Neuronal stem cell (in vitro differentiated cells): ENCODE measurements at regions not wholly inside any gene's neighbourhood (a gene's known extent, or its start where the extent isn't known, plus 50 kb on each side); places are given as distances from the start of the nearest gene placed in this dataset.

ENCODE experiments used
- DNase-seq: peaks from one replicate; pipeline ENCODE4 v3.0.0-alpha.2; 2013; ENCODE audit warnings: low spot score
- H2AFZ ChIP-seq: one replicate; pipeline ENCODE4 v1.6.1; 2013; ENCODE audit warnings: mild to moderate bottlenecking, low read length, inconsistent platforms
- H2AK5ac ChIP-seq: 2 replicates; pipeline ENCODE4 v1.6.1; 2013; ENCODE audit warnings: low read depth, mild to moderate bottlenecking, inconsistent platforms, low read length, moderate library complexity, mixed read lengths
- H2BK120ac ChIP-seq: 2 replicates; pipeline ENCODE4 v1.6.1; 2013; ENCODE audit warnings: low read depth, mild to moderate bottlenecking, inconsistent platforms, low read length, moderate library complexity, mixed read lengths
- H2BK12ac ChIP-seq: one replicate; pipeline ENCODE4 v1.6.1; 2013; ENCODE audit warnings: low read length, inconsistent platforms
- H2BK15ac ChIP-seq: 2 replicates; pipeline ENCODE4 v1.6.1; 2013; ENCODE audit warnings: mild to moderate bottlenecking, low read length, inconsistent platforms, mixed read lengths
- H2BK5ac ChIP-seq: one replicate; pipeline ENCODE4 v1.6.1; 2013; ENCODE audit warnings: inconsistent platforms, mild to moderate bottlenecking, low read length, moderate library complexity
- H3K14ac ChIP-seq: one replicate; pipeline ENCODE4 v1.6.1; 2013; ENCODE audit warnings: low read length, inconsistent platforms
- H3K18ac ChIP-seq: 2 replicates; pipeline ENCODE4 v1.6.1; 2013; ENCODE audit warnings: low read length, inconsistent platforms
- H3K23ac ChIP-seq: 2 replicates; pipeline ENCODE4 v1.6.1; 2013; ENCODE audit warnings: low read depth, mild to moderate bottlenecking, mixed read lengths, low read length, inconsistent platforms; ENCODE audit not compliant: poor library complexity
- H3K27ac ChIP-seq: replicated peaks from 3 replicates; pipeline ENCODE4 v1.5.1; 2013; ENCODE audit warnings: low read length, inconsistent platforms
- H3K27me3 ChIP-seq, 3 experiments: 2 replicates each; pipeline ENCODE4 v1.6.1; 2013; ENCODE audit warnings: low read length in 3 of 3, mild to moderate bottlenecking in 2 of 3, inconsistent platforms in 1 of 3, low read depth in 1 of 3, mixed read lengths in 1 of 3, moderate library complexity in 1 of 3; ENCODE audit not compliant: control insufficient read depth in 3 of 3, insufficient read depth in 3 of 3
- H3K36me3 ChIP-seq, 2 donors: replicated peaks in 1 of 2; 2 replicates each; pipeline ENCODE4 v1.6.1; 2013; ENCODE audit warnings: low read length in 2 of 2; ENCODE audit not compliant: control insufficient read depth in 2 of 2, insufficient read depth in 2 of 2
- H3K4ac ChIP-seq: 2 replicates; pipeline ENCODE4 v1.6.1; 2013; ENCODE audit warnings: inconsistent platforms, mild to moderate bottlenecking, low read length, moderate library complexity
- H3K4me1 ChIP-seq, 2 donors: 1 replicate in 1 of 2; 2 replicates in 1 of 2; pipeline ENCODE4 v1.6.1; 2013; ENCODE audit warnings: low read length in 2 of 2, low read depth in 1 of 2; ENCODE audit not compliant: control insufficient read depth in 2 of 2, insufficient read depth in 1 of 2
- H3K4me2 ChIP-seq: one replicate; pipeline ENCODE4 v1.6.1; 2013; ENCODE audit warnings: mild to moderate bottlenecking, low read length, inconsistent platforms; ENCODE audit not compliant: insufficient read depth, poor library complexity, severe bottlenecking
- H3K4me3 ChIP-seq, 2 donors: 2 replicates each; pipeline ENCODE4 v1.5.1; 2013; ENCODE audit warnings: low read length in 2 of 2, mild to moderate bottlenecking in 2 of 2, inconsistent platforms in 1 of 2, moderate library complexity in 1 of 2
- H3K79me1 ChIP-seq: one replicate; pipeline ENCODE4 v1.6.1; 2013; ENCODE audit warnings: low read depth, mild to moderate bottlenecking, inconsistent platforms, low read length, moderate library complexity
- H3K9ac ChIP-seq: one replicate; pipeline ENCODE4 v1.6.1; 2013; ENCODE audit warnings: mild to moderate bottlenecking, low read depth, low read length, inconsistent platforms; ENCODE audit not compliant: poor library complexity
- H3K9me3 ChIP-seq, 2 donors: replicated peaks in 1 of 2; 2 replicates each; pipeline versions ENCODE3 to v1.6.1; 2013; ENCODE audit warnings: low read length in 2 of 2, mild to moderate bottlenecking in 2 of 2, inconsistent platforms in 1 of 2, low read depth in 1 of 2, mixed read lengths in 1 of 2, moderate library complexity in 1 of 2; ENCODE audit not compliant: control insufficient read depth in 2 of 2, insufficient read depth in 1 of 2
- H4K8ac ChIP-seq: one replicate; pipeline ENCODE4 v1.6.1; 2013; ENCODE audit warnings: low read depth, mild to moderate bottlenecking, inconsistent platforms, low read length, moderate library complexity
- H4K91ac ChIP-seq: one replicate; pipeline ENCODE4 v1.6.1; 2013; ENCODE audit warnings: low read length, low read depth, mild to moderate bottlenecking, inconsistent platforms; ENCODE audit not compliant: poor library complexity
- WGBS, 2 donors: extraction: QIAGEN DNeasy Blood & Tissue Kit; methylation state at CpG; one replicate each; pipeline ENCODE4 v1.1.7; 2013; ENCODE audit warnings: missing lambda C conversion rate in 2 of 2, mixed read lengths in 1 of 2; ENCODE audit not compliant: insufficient read length in 2 of 2, insufficient replicate concordance in 1 of 2; ENCODE audit errors: extremely low coverage in 2 of 2; 5-methylcytosine and 5-hydroxymethylcytosine counted together

DNA sequence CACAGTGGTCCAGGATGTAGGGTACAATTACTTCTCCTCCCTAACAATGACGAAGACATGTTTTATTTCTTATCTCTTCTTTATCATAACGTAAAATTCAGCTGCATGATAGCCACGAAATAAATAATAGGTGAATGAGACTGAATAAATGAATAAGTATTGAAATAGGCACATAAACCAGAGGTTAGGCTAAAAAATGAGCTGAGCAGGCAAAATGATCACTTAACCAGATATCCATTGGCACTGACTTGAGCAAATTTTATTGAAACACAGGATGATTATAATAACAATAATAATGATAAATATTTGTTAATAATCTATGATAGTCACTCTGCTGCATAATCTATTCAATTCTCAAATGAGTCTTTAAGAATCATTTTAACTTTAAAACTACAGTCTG, 506.9 kb upstream of the ZNF804A start:
- no peaks in the 10 kb centered on the region for H3K79me1 ChIP-seq
- no peak overlapping the region for H4K8ac ChIP-seq
- no peak overlapping the region for H3K27ac ChIP-seq
- no peaks in the 10 kb centered on the region for H3K36me3 ChIP-seq
- DNase-seq, result no peak
- no peak overlapping the region for H3K9ac ChIP-seq
- H2BK5ac ChIP-seq, result no peak overlapping the region
- no peak overlapping the region for H2AFZ ChIP-seq
- no CpG with 5 or more reads among the region's 3 CpGs for WGBS, 2 donors
- H3K4me1 ChIP-seq, result no peaks in the 10 kb centered on the region
- H3K27me3 ChIP-seq, result no peaks in the 10 kb centered on the region
- no peak overlapping the region for H3K23ac ChIP-seq
- no peak overlapping the region for H2AK5ac ChIP-seq
- no peak overlapping the region for H3K4ac ChIP-seq
- H2BK15ac ChIP-seq, result no peak overlapping the region
- no peak overlapping the region for H3K4me3 ChIP-seq
- no peak overlapping the region for H3K4me2 ChIP-seq
- no peak overlapping the region for H2BK12ac ChIP-seq
- no peak overlapping the region for H2BK120ac ChIP-seq
- no peak overlapping the region for H3K18ac ChIP-seq
- no peak overlapping the region for H3K14ac ChIP-seq
- no peaks in the 10 kb centered on the region for H3K9me3 ChIP-seq
- no peak overlapping the region for H4K91ac ChIP-seq

DNA sequence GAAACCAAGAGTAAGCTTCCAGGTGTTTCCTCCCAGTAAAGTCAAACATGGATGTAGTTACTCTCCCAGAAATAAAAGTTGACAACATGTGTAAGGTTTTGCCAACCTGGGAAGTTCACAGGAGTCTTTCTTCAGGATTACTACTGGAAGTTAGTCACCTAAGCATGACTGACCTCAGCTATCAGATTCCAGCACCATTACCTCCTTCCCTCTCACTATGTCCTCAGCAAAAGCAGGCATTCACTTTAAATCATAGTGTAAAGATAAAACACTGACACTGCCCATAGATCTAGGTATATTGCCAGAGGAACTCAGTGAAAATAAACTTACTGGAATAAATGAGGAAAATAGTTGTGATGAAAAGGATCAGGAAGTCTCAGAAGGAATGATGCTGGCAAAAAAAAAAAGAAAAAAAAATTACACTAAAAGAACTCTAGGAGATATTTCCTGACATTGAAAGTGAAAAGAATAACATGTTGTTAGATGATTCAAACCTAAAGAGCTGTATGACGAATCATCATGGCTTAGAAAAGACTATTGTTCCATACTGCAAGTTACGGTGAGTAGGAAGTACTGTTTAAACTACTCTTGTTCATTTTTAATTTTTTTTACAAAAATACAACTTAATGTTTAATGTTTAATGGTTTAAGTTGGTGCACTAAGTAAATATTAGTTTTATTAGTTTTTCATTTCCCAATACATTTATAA, 484.5 kb upstream of the ZNF804A start:
- Histone ChIP-seq H2BK5ac (no peak overlapping the region), H3K4me3 (no peak overlapping the region), H2AFZ (no peak overlapping the region), H3K14ac (no peak overlapping the region), H3K36me3 (no peaks in the 10 kb centered on the region), H2BK15ac (no peak overlapping the region), H4K8ac (no peak overlapping the region), H2AK5ac (no peak overlapping the region), H3K4me2 (no peak overlapping the region), H3K27me3 (no peaks in the 10 kb centered on the region), H4K91ac (no peak overlapping the region), H2BK12ac (no peak overlapping the region), H3K4me1 (no peaks in the 10 kb centered on the region), H2BK120ac (no peak overlapping the region), H3K9me3 (no peaks in the 10 kb centered on the region), H3K27ac (no peak overlapping the region), H3K18ac (no peak overlapping the region), H3K9ac (no peak overlapping the region), H3K4ac (no peak overlapping the region), H3K23ac (no peak overlapping the region), H3K79me1 (no peaks in the 10 kb centered on the region)
- no CpG with 5 or more reads among the region's 2 CpGs for WGBS, 2 donors
- DNase-seq, result no peak

DNA sequence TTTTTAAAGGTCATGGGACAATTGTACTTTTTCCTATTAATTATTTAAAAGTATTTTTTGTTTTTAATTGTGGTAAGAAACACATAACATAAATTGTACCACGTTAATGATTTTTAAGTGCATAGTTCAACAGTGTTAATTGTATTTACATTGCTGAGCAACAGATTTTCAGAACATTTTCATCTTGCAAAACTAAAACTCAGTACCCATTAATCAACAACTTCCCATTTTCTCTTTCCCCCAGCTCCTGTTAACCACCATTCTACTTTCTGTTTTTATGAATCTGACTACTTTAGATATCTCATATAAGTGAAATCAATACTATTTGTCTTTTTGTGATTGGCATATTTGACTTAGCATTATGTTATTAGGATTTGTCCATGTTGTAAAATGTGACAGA, 483.9 kb upstream of the ZNF804A start:
- Histone ChIP-seq H3K14ac (no peak overlapping the region), H4K8ac (no peak overlapping the region), H2AFZ (no peak overlapping the region), H2BK5ac (no peak overlapping the region), H4K91ac (no peak overlapping the region), H3K36me3 (no peaks in the 10 kb centered on the region), H3K27me3 (no peaks in the 10 kb centered on the region), H3K4me3 (no peak overlapping the region), H3K4me2 (no peak overlapping the region), H3K9ac (no peak overlapping the region), H3K79me1 (no peaks in the 10 kb centered on the region), H2BK120ac (no peak overlapping the region), H3K18ac (no peak overlapping the region), H3K4me1 (no peaks in the 10 kb centered on the region), H3K4ac (no peak overlapping the region), H3K9me3 (no peaks in the 10 kb centered on the region), H2AK5ac (no peak overlapping the region), H2BK15ac (no peak overlapping the region), H2BK12ac (no peak overlapping the region), H3K27ac (no peak overlapping the region), H3K23ac (no peak overlapping the region)
- no CpG with 5 or more reads among the region's 1 CpG for WGBS, 2 donors
- DNase-seq, result no peak

GRCh38 chr2:184119989-184120800, 478.1 kb upstream of the ZNF804A start:
- Histone ChIP-seq H2BK15ac (no peak overlapping the region), H3K18ac (no peak overlapping the region), H4K8ac (no peak overlapping the region), H3K9ac (no peak overlapping the region), H2AK5ac (no peak overlapping the region), H2AFZ (no peak overlapping the region), H3K9me3 (no peaks in the 10 kb centered on the region), H3K23ac (no peak overlapping the region), H3K14ac (no peak overlapping the region), H3K36me3 (no peaks in the 10 kb centered on the region), H3K4me1 (no peaks in the 10 kb centered on the region), H3K4ac (no peak overlapping the region), H2BK12ac (no peak overlapping the region), H3K79me1 (no peaks in the 10 kb centered on the region), H3K4me2 (no peak overlapping the region), H4K91ac (no peak overlapping the region), H3K27me3 (no peaks in the 10 kb centered on the region), H2BK5ac (no peak overlapping the region), H2BK120ac (no peak overlapping the region), H3K4me3 (no peak overlapping the region), H3K27ac (no peak overlapping the region)
- DNase-seq, result no peak
- no CpG with 5 or more reads among the region's 1 CpG for WGBS, 2 donors
